Eye (tissue), 1 donor: ENCODE measurements at regions not wholly inside any gene's neighbourhood (a gene's known extent, or its start where the extent isn't known, plus 50 kb on each side); places are given as distances from the start of the nearest gene placed in this dataset.
A peak's percentile ranks its signal among the peaks of the same experiment; 100 is the strongest.

ENCODE experiments used
- DNase-seq: peaks from one replicate; pipeline ENCODE4 v3.0.0-alpha.2; 2015

- DNase-seq, result no peak
Observed at GRCh38 chr10:8499312-8499711, 444.8 kb downstream of the GATA3 start.

DNA sequence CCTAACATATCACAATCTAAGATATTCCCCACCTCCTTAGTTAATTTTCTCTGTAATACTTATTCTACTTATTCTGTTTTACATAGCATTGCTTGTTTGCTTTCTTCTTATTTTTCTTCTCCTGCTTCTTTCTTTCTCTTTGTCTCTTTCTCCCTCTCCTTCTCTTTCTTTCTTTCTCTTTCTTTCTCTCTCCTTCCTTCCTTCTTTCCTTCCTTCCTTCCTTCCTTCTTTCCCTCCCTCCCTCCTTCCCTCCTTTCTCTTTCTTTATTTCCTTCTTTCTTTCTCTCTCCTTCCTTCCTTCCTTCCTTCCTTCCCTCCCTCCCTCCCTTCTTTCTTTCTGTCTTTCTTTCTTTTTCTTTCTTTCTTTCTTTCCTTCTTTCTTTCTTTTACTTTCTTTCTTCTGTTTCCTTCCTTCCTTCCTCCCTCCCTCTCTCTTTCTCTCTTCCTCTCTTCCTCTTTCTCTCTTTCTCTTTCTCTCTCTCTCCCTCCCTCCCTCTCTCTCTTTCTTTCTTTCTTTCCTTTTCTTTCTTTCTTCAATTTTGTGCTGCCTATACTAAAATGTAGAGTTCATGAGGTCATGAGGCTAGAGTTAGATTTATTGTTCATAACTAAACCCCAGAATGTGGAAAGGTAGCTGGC lies 445.4 kb downstream of the GATA3 start:
- no peak for DNase-seq

DNA sequence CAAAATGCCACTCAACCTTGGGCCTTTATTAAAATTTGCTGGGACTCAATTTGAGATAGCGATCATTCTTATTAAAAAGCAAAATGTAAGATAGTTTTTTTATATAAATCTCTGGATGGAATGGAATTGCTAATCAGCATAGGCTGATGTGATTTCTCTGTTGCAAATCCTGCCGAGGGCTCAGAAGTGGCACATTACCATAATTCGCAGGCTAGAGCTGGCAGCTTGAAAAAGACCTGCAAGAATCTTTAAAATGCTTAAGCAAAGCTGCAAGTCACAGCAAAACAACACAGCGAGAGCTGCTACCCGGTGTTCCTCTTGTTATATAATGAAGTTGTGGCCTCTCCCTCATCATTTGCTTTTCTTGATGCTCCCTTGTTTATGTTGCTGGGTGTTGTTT lies 448.1 kb downstream of the GATA3 start:
- DNase-seq, result no peak

- no peak for DNase-seq
Observed at GRCh38 chr10:8504499-8504898, 450.0 kb downstream of the GATA3 start.

- DNase-seq, result no peak
Observed at GRCh38 chr10:8507156-8507555, 452.7 kb downstream of the GATA3 start.

GRCh38 chr10:8508882-8509281 lies 454.4 kb downstream of the GATA3 start:
- DNase-seq, result no peak

DNA sequence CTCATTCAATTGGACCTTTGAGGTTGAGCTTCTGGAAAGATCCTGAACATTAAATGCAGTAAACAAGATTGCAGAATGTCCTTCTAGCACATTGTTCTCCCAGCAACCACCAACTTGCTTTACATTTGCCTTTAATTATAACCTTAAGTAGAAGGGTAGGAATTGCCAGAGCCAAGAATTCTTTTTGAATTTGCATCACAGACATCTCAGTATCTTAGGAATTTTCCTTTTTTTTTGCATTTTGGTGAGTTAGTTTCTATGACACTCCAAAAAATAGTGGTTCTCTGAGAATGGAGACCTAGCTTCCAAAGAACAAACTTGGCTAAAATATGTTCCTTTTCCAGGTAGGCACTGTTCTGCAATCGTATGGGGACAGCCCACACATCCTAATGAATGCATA lies 456.0 kb downstream of the GATA3 start:
- DNase-seq, result no peak

DNA sequence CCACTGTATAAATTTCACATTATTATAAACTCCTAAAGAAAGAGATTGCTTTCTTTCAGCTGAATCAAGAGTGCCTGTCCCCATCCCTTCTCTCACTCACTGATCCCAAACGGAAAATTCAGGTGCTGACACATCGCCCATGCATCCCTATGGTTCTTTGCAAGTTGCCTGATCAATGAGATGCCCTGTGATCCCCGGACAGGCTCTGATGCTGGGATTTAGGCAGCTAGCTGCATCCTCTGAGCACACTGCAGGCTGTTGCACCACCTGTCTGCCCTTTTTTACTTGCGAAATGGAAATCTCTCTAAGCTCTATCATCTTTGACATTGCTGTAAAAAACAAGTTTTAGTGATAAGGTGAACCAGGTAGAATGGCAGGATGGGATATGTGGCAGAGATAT lies 456.5 kb downstream of the GATA3 start:
- no peak for DNase-seq

GRCh38 chr10:8513155-8514147 lies 459.0 kb downstream of the GATA3 start:
- no peak for DNase-seq

DNA sequence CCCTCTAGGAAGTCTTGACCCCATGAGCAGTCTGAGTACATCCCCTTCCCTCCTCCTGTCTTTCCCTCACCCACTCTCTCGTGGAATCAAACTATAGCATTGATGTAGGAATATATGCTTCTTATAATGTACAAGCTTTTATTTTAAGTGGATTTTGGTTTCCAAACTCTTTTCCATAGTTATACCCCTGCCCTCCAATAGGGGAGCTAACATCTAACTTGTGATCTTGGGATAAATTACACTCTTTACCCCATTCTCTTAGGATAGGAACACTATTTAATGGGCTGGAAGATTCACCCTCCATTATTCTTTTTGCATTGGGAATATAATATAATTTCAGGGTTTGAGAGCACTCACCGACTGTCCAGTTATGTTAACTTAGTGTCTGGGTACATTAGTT lies 465.9 kb downstream of the GATA3 start:
- no peak for DNase-seq

DNA sequence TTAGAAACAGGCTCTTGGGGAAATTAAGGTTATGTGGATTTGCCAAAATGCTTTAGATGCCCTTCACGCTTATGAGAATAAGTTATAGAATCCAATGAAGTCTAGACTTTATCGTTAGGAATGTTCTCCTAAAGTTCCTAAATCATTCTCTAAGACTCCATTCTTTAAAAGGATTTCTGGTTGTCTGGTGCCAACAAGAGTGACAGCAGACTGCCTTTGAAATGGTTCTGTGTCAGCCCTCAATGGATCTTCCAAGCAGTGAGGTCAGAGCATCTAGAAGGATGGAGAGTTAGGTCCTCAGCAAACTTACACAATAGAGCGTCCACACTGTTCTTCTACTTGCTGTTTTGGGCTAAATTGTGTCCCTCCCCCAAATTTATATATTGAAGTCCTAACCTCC lies 473.3 kb downstream of the GATA3 start:
- no peak for DNase-seq

DNA sequence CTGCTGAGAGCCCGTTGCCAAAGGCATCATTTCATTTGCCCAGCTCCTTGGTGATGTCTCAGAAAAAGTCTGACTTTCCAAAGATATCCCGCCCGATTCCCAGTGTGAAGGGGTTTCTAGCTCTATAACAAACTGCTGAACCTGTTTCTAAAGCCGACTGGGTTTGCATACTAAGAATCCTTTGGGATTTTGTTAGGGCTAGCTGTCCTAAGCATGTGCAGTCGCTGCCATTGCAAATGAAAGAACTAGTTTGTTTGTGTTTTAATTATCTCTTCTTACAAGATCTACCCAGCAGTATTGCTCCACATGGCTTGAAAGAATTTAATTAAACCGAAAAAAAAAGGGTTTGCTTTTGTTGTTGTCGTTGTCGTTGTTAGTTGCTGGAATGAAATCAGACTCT lies 476.6 kb downstream of the GATA3 start:
- no peak for DNase-seq

- DNase-seq, result no peak
Observed at GRCh38 chr10:8532647-8533046, 478.2 kb downstream of the GATA3 start.

DNA sequence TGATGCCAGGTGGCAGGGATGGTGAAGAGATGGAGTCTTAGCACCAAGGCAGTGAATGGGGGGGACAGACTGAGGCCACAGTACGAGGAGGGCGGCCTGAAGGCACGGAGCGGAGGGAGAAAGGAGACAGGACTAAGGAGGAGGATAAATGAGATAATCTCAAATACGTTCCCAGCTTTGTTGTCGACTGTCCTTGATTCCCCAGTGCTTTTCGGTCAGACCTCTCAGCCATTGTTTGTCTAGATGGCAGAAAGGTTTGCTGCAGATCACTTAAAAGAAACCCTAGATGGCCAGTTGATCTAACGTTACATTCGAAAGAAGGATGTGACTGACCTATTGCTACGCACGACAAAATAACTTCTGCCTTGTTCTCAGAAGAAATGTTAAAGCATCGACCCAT lies 479.0 kb downstream of the GATA3 start:
- no peak for DNase-seq

- peak; percentile 23 for DNase-seq
Observed at GRCh38 chr10:8534096-8534495, 479.6 kb downstream of the GATA3 start.

- no peak for DNase-seq
Observed at GRCh38 chr10:8534891-8535290, 480.4 kb downstream of the GATA3 start.

DNA sequence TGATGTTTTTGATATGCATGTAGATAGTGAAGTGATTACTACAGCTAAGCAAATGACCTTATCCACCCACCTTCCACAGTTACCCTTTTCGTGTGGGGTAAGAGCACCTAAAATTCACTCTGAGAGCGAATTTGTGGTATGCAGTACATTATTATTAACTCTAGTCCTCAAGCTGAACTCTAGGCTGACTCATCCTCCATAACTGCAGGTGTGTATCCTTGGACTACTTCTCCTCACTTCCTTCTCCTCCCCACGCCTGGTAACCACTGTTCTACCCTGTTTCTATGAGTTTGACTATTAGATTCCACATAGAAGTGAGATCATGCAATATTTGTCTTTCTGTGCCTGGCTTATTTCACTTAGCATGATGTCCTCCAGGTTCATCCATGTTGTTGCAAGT lies 484.6 kb downstream of the GATA3 start:
- DNase-seq, result no peak

- DNase-seq, result no peak
Observed at GRCh38 chr10:8543361-8544056, 489.0 kb downstream of the GATA3 start.

DNA sequence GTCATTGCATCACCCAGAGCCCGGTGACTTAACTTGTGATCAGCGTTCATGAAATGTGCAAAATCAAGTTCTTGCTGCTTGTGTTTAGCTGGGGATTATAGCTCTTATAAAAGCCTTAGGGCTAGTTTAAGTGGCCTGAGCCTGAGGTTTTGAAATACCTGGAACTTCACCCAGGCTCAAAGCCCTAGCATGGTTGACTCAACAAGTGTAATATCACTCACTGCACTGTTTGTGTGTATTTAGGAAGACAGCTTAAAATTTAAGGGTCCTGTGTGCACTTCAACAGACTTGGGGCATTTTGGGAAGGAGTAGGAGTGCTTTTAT lies 489.5 kb downstream of the GATA3 start:
- DNase-seq, result no peak

GRCh38 chr10:8544500-8544899 lies 490.0 kb downstream of the GATA3 start:
- no peak for DNase-seq

DNA sequence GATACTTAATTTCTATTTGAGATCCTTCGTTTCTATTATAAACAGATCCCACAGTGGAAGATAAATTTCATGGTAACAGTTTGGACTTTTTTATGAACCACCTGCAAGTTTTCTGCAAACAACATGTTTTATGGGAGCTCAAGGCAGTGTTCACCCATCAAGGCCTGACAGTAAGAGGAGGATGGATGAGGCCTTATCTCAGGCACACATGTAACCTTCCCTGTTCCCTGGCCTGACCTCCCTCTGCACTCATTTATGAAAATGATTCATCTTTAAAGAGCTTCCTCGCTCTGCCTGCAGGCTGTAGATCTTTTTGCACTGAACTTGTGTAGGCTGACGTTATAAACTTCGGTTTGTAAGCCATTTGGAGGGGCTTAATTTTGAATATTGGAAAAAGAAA lies 500.1 kb downstream of the GATA3 start:
- no peak for DNase-seq

DNA sequence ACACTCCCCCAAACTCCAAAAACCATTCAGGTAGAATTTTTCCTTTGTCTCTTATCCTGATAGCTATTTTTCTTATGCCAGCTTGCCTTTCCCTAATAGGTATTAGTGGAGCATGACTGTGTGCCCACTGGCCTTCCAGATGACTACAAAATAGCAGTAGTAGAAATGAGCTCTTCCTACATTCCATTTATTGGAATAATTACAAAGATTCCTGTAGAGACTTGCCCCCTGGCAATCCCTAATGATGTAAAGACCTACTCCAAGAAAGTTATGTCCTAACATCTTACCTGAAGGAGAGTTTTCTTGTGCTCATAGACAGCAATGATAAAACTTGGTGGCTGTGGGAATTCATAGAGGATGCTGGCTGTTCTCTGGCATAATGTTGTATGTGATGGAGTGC lies 501.8 kb downstream of the GATA3 start:
- no peak for DNase-seq

DNA sequence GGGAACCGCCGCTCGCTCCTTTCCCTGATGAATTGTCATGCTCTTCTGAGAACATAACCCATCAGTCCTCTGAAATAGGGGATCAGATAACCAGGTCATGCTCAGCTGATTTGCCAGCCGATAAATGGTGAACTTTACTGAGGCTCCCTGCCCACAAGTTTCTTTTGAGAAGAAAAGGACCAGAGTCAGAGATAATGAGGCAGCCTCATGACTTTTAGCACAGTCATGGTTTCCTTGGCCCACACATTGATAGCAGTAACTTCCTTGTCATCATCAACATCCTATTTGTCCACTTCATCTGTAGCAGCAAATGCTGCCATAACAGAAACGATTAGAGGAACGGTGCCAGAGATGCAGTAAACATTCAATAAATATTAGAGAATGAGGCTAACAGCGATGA lies 509.0 kb downstream of the GATA3 start:
- no peak for DNase-seq

GRCh38 chr10:8566737-8567136 lies 512.2 kb downstream of the GATA3 start:
- DNase-seq, result no peak
